HG02571 (cell line): ENCODE measurements at regions not wholly inside any gene's neighbourhood (a gene's known extent, or its start where the extent isn't known, plus 50 kb on each side); places are given as distances from the start of the nearest gene placed in this dataset.
"Not testable (repeated sequence)": the region's sequence is repeated elsewhere in the genome, so short reads cannot be mapped to it uniquely, and the experiment has no call there.

Source experiments
- ATAC-seq: cut with Tn5 transposase; IDR thresholded peaks from one replicate; pipeline ENCODE4 v1.9.1; 2021; ENCODE audit warnings: mild to moderate bottlenecking, moderate library complexity; ENCODE audit not compliant: unreplicated experiment

DNA sequence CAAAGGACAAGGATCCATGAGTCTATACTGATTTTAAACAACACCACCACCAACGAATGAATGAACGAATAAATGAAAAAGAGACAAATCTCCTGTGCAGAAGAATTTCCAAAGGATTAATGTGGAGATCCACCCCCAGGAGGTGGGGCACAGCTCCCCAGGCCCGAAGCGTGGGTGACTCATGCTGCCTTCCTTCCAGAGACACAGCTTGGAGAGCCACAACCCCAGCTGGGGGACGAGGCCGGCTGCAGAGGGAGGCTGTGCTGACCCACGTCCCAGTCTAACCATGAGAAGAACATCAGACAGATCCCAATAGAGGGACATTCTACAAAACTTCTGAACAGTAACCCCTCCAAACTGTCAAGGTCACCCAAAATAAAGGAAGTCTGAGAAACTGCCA is 557.3 kb upstream of the SALL3 start:
- no peak for ATAC-seq

DNA sequence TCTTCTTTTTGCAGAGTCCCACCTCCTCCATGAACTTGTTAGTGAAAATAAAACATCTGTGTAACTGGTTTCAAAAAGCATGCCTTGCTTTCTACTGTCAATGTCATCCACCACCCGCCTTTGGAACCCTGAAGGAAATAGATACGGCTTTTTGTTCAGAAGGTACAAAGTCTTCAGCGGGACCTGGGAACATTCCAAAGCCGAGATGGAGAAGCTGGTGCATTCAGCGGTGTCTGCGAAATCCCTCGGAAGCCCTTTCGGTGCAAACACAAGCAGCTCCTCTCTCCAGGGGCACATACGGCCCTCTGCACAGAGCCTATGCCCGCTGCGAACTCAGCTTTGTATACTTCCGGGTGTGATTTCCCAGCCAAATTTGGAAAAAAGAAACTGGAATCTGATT is 555.8 kb upstream of the SALL3 start:
- ATAC-seq, result no peak

DNA sequence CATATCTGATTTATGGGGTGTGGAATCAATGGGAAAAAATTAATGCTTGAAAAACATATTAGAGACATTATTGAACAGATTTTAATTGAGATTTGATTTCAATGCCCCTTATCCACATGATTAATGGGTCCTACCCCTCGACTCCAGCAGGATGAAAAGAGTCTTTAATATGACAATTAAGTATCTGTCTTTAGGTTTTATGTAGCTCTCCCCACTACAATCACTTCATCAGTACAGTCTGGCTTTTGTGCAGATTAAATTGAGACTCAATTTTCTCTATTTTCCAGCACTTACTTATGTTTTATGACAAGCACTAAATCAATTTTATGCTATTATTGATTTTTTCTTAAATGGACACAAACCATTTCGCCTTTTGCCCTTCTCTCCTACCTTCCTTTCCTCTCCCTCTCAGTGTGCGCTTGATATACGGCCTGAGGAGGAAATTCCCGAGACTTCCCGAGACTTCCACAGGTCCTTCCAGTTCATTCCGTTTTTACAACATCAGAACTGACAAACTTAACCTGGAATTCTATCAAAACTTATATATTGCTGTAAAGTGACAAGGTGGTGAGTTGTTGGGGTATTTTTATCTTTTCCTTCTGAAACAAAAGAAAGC is 555.1 kb upstream of the SALL3 start:
- no peak for ATAC-seq

DNA sequence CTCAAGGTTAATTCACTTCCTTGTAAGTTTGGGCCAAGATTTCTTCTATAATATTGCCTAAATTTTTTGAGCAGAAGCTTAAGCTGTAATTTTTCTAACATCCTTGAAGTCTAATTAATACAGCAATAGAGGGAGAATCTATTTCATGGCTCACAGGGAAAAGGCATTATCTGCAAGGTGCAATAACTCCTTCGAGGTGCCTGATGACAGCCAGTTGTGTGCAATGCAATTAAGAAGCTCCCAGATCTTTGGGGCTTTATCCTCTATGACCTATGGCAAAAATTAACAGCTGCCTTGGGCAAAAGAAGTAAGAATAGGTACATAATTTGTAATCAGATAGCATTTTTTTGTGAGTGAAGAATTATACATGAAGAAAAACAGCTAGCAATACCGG is 554.6 kb upstream of the SALL3 start:
- no peak for ATAC-seq

DNA sequence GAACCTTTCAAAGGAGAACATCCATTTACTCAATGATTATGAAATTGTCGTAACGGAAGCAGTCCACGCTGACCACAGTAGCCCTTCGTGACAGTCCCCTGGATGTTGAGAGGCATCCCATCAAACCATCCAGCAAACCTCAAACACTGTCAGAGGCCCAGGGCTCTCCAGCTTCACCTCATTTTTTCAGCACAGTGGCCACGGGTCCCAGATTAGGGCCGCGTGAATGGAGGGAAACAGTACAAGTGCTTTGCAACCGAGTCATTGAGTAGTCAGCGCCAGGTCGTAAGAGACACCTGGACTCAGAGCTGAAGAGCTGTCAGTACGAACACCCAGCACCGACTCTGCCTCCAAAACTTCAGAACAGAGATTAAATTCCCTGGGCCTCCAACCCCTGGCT is 552.5 kb upstream of the SALL3 start:
- ATAC-seq, result no peak

DNA sequence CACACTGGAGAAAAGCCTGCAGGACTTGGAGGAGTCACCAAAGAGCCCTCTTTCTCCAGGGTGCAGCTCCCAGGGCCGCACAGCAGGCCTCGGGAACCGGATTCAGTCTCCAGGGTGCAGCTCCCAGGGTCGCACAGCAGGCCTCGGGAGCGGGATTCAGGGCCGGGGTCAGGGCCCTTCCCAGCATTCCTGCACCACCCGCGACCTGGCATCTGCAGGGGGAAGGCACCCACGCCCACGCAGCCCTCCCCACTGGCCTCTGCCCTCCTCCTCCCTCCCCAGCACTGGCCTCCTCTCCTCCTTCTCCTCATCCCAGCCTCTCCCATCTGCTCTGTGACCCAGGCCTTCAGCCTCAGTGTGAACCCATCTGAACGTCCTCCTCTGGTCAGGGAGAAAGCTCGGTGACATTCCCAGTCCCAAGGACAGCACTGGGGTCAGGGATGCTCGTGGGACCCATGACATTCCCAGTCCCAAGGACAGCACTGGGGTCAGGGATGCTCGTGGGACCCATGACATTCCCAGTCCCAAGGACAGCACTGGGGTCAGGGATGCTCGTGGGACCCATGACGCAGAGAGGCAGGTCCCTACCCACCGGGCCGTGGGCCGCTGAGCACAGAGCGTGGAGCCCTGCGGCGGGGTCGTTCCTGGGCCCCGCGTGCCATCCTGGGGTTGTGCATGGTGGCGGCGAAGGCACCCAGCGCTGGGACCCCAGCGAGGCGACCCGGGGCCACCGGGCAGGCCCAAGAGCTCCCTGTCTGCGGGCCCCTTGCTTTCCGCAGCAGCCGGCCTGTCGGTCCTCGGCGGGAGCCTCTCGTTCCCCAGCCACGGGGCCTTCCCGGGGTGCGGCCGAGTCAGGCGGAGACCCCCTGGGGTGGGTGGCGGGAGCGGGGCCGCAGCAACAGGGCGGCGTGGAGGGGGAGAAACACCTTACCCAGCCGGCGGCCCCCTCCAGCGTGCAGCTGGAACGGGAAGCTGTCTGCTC is 550.2 kb upstream of the SALL3 start:
- ATAC-seq, result no peak

DNA sequence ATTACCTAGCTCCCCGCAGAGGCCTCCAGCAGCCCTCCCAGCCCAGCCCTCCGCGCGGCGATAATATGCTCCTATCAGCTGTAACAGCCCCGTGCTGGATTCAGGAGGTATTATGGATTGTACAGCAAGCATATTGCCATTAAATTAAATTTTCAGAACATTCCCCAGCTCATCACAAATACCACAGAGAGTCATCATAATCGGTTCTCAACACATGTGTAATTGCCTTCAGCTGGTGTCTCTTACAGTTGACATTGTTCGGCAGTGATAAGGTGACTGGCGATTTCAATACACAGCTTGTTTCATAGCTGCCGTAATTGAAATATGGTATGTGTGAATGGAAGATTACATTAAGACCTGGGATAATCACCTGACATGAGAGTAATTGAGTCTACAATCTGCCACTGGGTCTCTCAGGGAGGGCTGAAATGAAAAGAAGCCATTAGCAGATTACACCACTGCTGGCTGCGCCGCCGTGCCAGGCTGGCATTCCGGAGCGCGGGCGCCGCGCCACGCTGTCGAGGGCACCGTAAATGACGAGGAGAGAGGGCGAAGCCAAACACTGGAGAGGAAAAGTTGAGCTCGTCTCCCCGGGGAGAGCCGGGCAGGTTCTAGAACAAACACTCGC is 549.4 kb upstream of the SALL3 start:
- ATAC-seq, result no peak

DNA sequence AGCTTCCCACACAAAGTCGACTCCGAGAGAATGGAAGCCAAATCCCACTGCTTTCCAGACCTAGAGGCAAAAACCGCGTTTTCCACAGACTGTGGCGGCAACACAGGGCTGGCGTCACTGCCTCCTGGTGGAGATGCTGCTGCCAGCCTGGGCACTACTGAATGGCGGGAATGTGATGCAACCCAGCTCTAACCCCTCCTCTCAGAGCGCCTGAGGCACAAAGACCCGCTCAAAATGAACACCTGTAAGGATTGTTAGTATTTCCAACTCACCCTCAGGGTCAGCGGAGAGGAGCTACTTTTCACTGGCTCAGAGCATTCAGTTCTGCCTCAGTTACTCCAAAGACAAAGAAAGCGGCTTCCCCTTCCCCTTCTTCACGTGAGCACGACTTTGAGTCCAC is 548.0 kb upstream of the SALL3 start:
- ATAC-seq, result no peak

DNA sequence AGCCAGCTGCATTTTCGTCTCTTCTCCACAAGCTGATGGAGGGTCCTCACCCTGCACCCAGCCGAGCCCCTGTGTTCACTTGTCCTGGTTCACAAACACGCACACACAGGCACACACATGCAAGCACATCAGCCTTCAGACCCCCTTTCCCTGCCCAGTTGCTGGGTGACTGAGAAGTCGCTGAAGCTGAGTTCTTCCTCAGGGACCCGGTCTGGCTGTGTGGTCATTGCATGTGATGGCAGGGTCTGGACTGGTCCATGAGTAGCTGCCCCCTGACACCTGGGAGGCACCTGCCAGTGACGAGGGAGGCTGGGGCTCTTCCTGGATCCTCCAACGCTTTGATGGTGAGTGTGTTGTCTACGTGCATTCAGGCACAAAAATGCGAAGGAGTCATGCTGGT is 546.1 kb upstream of the SALL3 start:
- no peak for ATAC-seq

DNA sequence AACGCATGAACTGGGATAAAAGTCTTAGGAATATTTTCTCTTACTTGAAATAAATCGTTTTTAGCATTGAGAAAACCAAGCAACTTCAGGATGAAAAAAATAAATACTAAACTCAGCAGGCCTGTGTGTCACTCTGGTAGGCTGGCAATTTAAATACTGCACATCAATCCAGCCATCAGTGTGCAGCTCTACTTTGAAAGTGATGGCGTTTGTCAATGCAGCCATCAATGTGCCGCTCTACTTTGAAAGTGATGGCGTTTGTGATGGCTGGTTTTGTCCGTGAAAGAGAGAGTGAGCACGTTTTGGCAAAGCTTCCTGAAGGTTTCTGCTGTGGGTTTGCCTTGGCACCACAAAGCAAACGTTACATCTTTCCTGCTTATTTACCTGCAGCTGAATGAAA is 543.5 kb upstream of the SALL3 start:
- no peak for ATAC-seq

DNA sequence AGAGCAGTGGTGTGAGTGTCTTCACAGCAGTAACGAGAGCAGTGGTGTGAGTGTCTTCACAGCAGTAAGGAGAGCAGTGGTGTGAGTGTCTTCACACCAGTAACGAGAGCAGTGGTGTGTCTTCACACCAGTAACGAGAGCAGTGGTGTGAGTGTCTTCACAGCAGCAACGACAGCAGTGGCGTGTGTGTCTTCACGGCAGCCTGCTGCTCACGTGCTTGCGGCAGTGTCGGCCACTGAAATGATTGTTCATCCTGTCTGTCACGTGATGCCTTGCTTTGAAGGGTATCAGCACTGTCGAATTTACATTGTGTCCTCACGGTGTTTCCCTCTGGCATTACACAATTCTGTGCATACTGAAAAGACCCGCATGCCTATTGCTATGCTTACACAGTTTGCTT is 541.4 kb upstream of the SALL3 start:
- not testable (repeated sequence) for ATAC-seq

DNA sequence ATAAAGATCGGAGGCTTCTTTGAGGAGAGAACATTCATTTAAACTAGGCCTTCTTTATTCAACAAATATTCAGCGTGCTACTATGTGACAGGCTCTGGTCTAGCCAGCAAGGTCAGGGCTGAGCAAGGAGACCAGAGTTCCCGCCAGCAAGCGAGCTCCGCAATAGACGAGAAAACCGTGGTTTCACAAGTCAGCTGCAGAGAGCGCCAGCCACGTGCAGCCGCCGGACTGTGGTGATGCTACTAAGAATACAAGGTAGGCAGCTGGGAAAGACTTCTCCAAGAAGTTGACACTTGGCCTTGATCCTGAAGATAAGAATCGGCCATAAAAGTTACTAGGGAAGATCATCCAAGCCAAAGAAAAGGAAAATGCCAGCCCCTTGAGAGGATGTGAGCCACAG is 533.7 kb upstream of the SALL3 start:
- no peak for ATAC-seq

DNA sequence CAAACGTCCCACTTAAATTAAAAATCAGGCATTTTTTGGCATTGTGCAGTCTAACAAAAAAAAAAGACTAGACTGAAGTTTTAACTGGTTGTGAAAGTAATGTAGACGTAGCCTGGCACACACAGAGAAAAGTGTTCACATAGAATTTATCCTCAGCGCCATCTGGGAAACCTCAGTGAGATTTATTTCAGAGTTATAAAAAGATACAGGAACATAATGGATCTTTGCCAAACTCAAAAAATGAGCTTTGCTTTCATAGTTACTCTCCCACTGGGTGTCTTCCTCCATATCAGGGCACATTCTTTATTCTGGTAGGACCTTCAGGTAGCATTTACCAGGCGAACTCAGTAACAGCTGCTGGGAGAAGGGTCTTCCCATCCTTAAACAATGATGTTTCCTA is 532.4 kb upstream of the SALL3 start:
- no peak for ATAC-seq

DNA sequence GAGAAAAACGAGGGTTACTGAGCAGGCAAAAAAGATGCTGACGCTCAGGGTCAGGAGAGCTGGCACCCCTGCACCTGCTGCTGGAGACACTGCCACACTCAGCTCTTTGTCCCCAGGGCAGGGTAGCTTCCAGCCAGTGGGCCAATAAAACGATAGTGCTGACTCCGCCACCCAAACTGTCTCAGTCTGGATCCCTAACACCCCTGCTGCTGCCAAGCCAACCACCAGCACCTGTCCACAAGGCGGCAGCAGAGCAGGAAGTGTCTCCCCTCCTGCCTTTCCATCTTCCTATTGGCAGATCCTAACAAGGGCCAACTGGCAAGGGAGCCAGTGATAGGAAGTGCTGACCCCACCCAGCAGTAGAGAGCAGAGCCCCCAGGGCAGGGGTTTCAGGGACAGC is 531.5 kb upstream of the SALL3 start:
- ATAC-seq, result no peak

DNA sequence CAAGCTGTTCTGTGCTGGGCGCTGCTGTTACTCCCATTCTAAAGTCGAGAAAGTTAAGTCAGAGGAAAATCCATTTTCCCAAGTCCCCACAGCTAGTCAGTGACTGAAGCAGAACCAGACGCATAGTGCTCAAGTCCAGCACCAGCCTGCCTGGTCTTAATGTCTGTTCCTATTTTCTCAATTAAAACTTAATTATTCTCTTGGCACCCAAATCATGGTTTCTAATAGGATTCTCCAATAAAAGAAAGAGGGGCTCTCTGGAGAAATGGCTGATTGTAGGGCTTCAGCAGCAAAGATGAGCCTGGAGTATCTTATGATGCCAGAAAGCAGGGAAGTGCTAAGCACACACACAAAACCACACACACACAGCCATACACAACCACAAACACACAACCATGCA is 531.0 kb upstream of the SALL3 start:
- no peak for ATAC-seq

DNA sequence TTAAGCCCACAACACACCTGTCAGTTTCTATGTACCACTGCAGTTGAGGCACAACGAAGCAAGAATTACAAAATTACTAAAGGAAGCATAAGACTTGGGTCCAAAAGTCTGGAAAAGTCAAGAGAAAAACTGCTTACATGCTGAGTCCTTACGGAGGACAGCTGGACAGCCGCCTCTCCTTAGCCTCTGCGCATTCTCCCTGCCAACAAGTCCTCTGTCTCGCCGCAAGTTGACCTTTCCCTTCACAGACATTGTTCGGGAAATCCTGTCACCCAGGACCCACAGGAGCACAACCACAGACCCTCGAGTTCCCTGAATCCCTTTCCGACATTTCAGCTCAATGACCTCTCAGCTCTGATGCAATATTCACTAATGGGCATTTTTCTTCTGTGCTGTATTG is 525.4 kb upstream of the SALL3 start:
- ATAC-seq, result no peak

DNA sequence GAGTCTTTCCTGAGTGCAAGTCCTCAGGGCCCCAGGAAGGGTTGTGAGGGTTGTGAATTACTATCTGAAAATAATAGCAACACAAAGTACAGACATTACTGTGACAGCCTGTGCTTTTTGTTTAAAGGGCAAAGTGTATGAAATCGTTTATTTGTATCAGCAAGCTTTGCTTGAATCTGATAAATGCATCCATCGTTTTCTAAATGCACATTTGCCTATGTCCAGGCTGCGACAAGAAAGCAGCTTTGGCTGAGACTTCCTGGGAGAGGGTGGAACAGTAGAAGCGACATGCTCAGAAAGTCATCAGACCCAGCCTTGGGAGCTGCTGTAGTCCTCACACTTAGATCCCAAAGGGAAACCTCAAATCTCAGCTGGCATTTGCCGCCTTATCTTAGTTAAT is 524.2 kb upstream of the SALL3 start:
- ATAC-seq, result no peak

DNA sequence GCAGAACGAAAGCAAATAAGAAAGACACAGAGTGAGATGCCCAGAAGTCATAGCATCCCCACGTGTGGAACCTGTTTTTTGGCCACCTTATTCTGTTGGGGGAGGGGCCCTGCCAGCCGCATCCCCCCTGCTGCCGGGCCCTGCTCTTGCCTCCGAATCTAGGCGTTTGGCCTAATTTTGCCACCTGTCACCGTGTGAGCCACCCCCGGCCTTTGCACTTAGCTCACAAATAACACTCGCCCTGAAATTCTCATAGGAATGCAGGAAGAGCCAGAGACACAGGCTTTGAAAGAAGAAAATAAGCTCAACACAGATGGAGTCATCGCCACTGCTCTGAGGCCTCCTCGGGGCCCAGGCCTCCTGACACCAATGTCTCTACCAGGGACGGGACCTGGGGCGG is 522.6 kb upstream of the SALL3 start:
- no peak for ATAC-seq

DNA sequence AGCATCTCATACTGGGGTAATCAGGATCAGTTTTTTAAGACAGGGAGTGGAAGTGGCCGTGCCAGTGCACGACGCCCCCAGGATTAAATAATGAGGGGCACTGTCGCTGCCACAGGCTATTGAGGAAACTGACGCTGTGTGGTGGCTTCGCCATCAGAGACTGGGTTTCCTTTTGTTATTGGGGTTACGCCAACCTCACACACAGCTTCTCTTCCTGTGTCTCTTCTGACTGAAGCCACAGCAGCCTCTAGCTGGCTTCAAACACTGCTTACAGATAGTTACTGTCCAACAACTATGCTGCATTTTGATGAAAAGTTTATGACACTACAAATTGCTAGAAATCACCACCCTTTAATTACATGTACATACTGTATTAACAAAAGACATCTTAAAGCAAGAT is 521.9 kb upstream of the SALL3 start:
- no peak for ATAC-seq

DNA sequence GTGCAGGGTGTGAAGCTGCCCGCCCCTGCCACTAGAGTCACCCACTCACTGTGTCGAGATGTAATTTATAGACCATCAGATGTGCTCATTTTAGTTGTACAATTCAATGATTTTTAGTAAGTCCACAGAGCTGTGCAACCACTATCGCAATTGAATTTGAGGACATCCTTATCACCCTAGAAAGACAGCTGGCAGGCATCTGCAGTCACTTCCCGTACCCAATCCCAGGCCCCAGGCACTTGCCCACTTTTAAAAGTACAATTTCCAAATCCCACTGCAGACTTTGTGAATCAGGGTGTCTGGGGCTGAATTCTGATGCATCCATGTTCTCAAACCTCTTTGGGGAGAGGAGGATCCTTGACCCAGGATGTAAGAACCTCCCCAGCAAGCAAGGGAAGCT is 521.3 kb upstream of the SALL3 start:
- ATAC-seq, result no peak

DNA sequence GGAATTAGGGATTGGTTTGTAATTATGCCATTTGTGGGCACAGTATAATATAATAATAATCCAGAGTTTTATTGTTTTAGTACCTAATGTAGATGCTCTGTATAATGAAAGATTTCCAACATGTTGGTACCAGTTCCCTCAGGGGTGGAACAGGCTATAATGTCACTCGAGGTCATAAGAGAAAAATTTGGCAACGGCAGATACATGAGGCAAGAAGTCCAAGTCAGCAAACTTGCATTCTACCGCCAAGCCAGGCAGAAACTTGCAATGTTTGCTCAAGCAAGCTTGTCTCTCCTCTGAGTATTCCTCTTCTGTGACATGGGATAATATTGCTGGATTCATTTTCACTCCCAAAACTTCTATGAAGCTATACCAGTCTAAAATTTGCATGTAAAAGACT is 520.0 kb upstream of the SALL3 start:
- ATAC-seq, result no peak

DNA sequence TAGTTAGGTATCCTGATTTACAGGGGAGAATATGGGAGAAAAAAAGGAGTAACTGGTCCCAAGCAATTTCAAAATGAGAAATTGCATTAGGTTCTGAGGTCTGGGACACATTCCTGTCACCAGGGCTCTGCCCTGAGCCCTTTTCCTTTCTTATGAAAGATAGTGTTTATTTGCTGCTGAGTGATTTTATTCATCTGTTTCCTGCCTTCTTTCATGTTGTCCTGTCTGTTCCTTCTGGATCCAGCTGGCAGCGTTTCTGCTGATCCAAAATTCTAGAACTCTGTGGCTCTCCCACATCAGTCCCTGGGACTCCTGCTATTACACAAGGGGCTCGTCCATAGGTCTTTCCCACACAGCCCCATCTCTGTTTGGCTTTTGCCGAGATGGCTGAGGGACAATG is 519.1 kb upstream of the SALL3 start:
- ATAC-seq, result no peak
